ENCODE measurements at regions not wholly inside any gene's neighbourhood (a gene's known extent, or its start where the extent isn't known, plus 50 kb on each side); places are given as distances from the start of the nearest gene placed in this dataset.

DNA sequence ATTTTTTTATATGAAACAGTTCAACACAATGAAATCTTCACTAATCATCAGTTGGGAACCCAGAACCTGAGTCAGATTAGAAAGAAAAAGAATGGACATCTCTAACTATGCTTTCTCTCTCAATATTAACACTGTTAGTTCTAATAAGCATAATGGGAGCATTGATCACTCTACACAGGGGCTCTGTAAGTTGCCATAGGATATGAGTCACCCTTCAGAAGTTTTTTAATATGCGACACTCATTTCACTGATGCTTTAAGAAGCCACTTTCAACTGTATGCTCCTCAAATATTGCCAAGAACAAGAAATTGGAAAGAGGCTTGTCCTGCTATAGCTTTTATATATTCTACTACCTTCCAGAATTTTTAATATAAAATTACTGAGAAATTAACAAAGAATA lies 187.0 kb downstream of the AASDH start:
- ChIA-PET POLR2A (ENCODE audit: low non-redundant PET) (no interaction called here), CTCF (no interaction called here)
- Histone ChIP-seq H3K4me3 (ENCODE audit: low read depth, low read length, poor library complexity, severe bottlenecking) (no peak overlapping the region), H3K27ac (ENCODE audit: low read depth, low read length, poor library complexity, severe bottlenecking) (no peak overlapping the region), H3K27me3 (replicated peaks; ENCODE audit: insufficient read depth, low read depth, low read length, poor library complexity) (no peaks in the 10 kb centered on the region), H3K4me1 (ENCODE audit: insufficient read depth, low read length, poor library complexity, severe bottlenecking) (no peaks in the 10 kb centered on the region), H3K9me3 (ENCODE audit: low read depth, low read length, poor library complexity, severe bottlenecking) (no peaks in the 10 kb centered on the region), H3K36me3 (ENCODE audit: insufficient read depth, low read length, poor library complexity, severe bottlenecking) (no peaks in the 10 kb centered on the region)
- BruUV-seq (replicated peaks): no TSS peak
- no peak for TF ChIP-seq EZH2 (IDR thresholded peaks at IDR 0.05; ENCODE audit: borderline replicate concordance, low read depth, low read length, poor library complexity, severe bottlenecking)
- TF ChIP-seq, protein P1, sequence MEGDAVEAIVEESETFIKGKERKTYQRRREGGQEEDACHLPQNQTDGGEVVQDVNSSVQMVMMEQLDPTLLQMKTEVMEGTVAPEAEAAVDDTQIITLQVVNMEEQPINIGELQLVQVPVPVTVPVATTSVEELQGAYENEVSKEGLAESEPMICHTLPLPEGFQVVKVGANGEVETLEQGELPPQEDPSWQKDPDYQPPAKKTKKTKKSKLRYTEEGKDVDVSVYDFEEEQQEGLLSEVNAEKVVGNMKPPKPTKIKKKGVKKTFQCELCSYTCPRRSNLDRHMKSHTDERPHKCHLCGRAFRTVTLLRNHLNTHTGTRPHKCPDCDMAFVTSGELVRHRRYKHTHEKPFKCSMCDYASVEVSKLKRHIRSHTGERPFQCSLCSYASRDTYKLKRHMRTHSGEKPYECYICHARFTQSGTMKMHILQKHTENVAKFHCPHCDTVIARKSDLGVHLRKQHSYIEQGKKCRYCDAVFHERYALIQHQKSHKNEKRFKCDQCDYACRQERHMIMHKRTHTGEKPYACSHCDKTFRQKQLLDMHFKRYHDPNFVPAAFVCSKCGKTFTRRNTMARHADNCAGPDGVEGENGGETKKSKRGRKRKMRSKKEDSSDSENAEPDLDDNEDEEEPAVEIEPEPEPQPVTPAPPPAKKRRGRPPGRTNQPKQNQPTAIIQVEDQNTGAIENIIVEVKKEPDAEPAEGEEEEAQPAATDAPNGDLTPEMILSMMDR (conservative IDR thresholded peaks at IDR 0.05; ENCODE audit: low read depth, low read length): no peak
- intact Hi-C loops (cut with micrococcal nuclease; ENCODE audit: unreplicated experiment): no loop called here
- DNase-seq (ENCODE audit: low spot score): peak; percentile 29

DNA sequence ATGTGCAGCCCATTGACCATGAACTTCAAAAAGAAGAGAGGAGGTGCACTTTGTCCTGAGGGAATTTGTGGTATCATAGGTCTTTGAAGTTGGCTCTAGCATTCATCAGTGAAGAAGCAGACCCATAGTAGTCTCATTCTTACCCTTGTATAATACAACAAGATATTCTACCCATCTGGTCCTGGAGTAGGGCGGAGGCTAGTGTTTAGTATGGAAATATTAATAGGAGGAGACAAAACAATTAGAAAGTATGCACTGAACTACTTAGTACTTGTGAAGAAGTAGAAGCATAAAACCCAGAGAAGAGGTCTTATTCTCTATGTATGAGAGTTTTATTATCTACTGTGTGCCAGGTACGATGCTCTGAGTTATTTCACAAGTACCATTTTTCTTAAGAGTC lies 189.0 kb downstream of the AASDH start:
- CTCF ChIA-PET: no interaction called here
- DNase-seq (ENCODE audit: low spot score): no peak
- no peak overlapping the region for H3K27ac ChIP-seq (ENCODE audit: low read depth, low read length, poor library complexity, severe bottlenecking)
- H3K4me1 ChIP-seq (ENCODE audit: insufficient read depth, low read length, poor library complexity, severe bottlenecking): no peaks in the 10 kb centered on the region
- TF ChIP-seq, protein P1 (conservative IDR thresholded peaks at IDR 0.05; ENCODE audit: low read depth, low read length): no peak
- no peak for TF ChIP-seq EZH2 (IDR thresholded peaks at IDR 0.05; ENCODE audit: borderline replicate concordance, low read depth, low read length, poor library complexity, severe bottlenecking)
- no peaks in the 10 kb centered on the region for H3K9me3 ChIP-seq (ENCODE audit: low read depth, low read length, poor library complexity, severe bottlenecking)
- intact Hi-C loops (cut with micrococcal nuclease; ENCODE audit: unreplicated experiment): no loop called here
- no peaks in the 10 kb centered on the region for H3K36me3 ChIP-seq (ENCODE audit: insufficient read depth, low read length, poor library complexity, severe bottlenecking)
- H3K4me3 ChIP-seq (ENCODE audit: low read depth, low read length, poor library complexity, severe bottlenecking): no peak overlapping the region
- no TSS peak for BruUV-seq (replicated peaks)
- POLR2A ChIA-PET (ENCODE audit: low non-redundant PET): no interaction called here
- H3K27me3 ChIP-seq (replicated peaks; ENCODE audit: insufficient read depth, low read depth, low read length, poor library complexity): no peaks in the 10 kb centered on the region

DNA sequence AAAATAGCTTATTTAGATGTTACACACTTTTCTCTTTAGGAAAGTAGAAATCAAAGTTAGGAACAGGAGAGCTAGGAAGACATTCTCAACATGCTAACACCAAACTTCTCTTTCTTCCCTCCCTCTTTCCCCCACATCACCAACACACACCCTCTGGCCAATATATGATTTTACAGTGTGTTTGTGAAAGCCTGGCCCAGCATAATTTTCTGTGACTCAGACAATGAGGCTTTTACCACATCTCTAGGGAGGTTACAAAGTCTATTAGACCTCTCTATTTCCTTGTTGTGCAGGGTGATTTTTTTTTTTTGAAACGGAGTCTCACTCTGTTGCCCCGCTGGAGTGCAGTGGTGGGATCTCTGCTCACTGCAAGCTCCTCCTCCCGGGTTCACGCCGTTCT lies 189.9 kb downstream of the AASDH start:
- H3K9me3 ChIP-seq (ENCODE audit: low read depth, low read length, poor library complexity, severe bottlenecking): no peaks in the 10 kb centered on the region
- ChIA-PET POLR2A (ENCODE audit: low non-redundant PET) (no interaction called here), CTCF (no interaction called here)
- intact Hi-C loops (cut with micrococcal nuclease; ENCODE audit: unreplicated experiment): no loop called here
- no peaks in the 10 kb centered on the region for H3K27me3 ChIP-seq (replicated peaks; ENCODE audit: insufficient read depth, low read depth, low read length, poor library complexity)
- H3K4me1 ChIP-seq (ENCODE audit: insufficient read depth, low read length, poor library complexity, severe bottlenecking): no peaks in the 10 kb centered on the region
- TF ChIP-seq, protein P1 (conservative IDR thresholded peaks at IDR 0.05; ENCODE audit: low read depth, low read length): no peak
- no peak for TF ChIP-seq EZH2 (IDR thresholded peaks at IDR 0.05; ENCODE audit: borderline replicate concordance, low read depth, low read length, poor library complexity, severe bottlenecking)
- H3K36me3 ChIP-seq (ENCODE audit: insufficient read depth, low read length, poor library complexity, severe bottlenecking): no peaks in the 10 kb centered on the region
- BruUV-seq (replicated peaks): no TSS peak
- no peak overlapping the region for H3K27ac ChIP-seq (ENCODE audit: low read depth, low read length, poor library complexity, severe bottlenecking)
- no peak overlapping the region for H3K4me3 ChIP-seq (ENCODE audit: low read depth, low read length, poor library complexity, severe bottlenecking)
- DNase-seq (ENCODE audit: low spot score): peak; percentile 15
